HG03066 (cell line): ENCODE measurements at regions not wholly inside any gene's neighbourhood (a gene's known extent, or its start where the extent isn't known, plus 50 kb on each side); places are given as distances from the start of the nearest gene placed in this dataset.

Experiments
- ATAC-seq: cut with Tn5 transposase; IDR thresholded peaks from one replicate; pipeline ENCODE4 v1.9.1; 2021; ENCODE audit warnings: low read depth; ENCODE audit not compliant: unreplicated experiment

DNA sequence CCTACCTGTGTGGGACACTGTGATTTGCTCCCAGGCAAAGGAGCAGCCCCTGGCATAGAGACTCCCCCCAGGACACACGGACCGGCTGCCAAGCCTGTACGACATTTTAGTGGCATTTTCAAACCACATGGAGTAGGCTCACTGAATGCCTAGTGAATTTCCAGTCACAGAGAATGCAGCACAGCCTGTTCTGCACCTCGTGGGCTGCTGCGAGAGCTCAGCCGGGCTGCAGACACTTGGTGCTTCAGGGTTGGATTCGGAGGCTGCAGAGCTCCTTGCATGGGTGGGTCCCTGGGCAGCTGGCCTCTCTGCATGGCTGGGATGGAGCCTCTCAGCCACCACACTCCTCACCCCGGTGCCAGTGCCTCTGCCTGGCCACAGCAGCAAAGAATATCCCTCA lies 51.2 kb upstream of the HNF1B start:
- no peak for ATAC-seq
